Tibial nerve (tissue), 4 donors: ENCODE measurements at regions not wholly inside any gene's neighbourhood (a gene's known extent, or its start where the extent isn't known, plus 50 kb on each side); places are given as distances from the start of the nearest gene placed in this dataset.
A peak's percentile ranks its signal among the peaks of the same experiment; 100 is the strongest.

Source experiments
- DNase-seq, 2 donors: peaks; one replicate each; pipeline ENCODE4 v3.0.0-alpha.2; 2019; ENCODE audit warnings: low spot score in 2 of 2
- H3K27ac ChIP-seq, 4 donors: fragments of 200-600 bp; sonication (generic) in 3 of 4; one replicate each; pipeline ENCODE4 v1.5.1; 2017 to 2019; ENCODE audit warnings: mild to moderate bottlenecking in 1 of 4
- H3K27me3 ChIP-seq, 2 donors: fragments of 200-600 bp; sonication (generic) in 1 of 2; one replicate each; pipeline versions ENCODE4 v1.5.1 to v1.6.0; 2017 to 2019
- H3K36me3 ChIP-seq, 3 donors: fragments of 200-600 bp; sonication (generic); one replicate each; pipeline ENCODE4 v1.5.1; 2018 to 2019
- H3K4me1 ChIP-seq, 4 donors: fragments of 200-600 bp; sonication (generic) in 3 of 4; one replicate each; pipeline ENCODE4 v1.5.1; 2017 to 2019
- H3K4me3 ChIP-seq, 4 donors: fragments of 200-600 bp; sonication (generic) in 3 of 4; one replicate each; pipeline ENCODE4 v1.5.1; 2017 to 2019; ENCODE audit warnings: mild to moderate bottlenecking in 1 of 4, moderate library complexity in 1 of 4
- H3K9me3 ChIP-seq, 4 donors: fragments of 200-600 bp; sonication (generic) in 3 of 4; one replicate each; pipeline ENCODE4 v1.5.1; 2017 to 2019
- CTCF ChIP-seq, 5 experiments: fragments of 200-600 bp in 3 of 5; fragments of 450-650 bp in 2 of 5; sonication (generic) in 3 of 5; IDR thresholded peaks; one replicate each; pipeline ENCODE4 v1.5.1; 2016 to 2019; ENCODE audit warnings: antibody characterized with exemption in 5 of 5, mild to moderate bottlenecking in 3 of 5, moderate library complexity in 2 of 5
- EP300 ChIP-seq, 2 donors: sonication (generic); formaldehyde crosslinking; IDR thresholded peaks; one replicate each; pipeline ENCODE4 v1.6.1; 2017; ENCODE audit warnings: antibody characterized with exemption in 2 of 2, mild to moderate bottlenecking in 1 of 2
- POLR2A ChIP-seq, 2 donors: fragments of 450-650 bp; IDR thresholded peaks; one replicate each; pipeline ENCODE4 v1.6.1; 2017; ENCODE audit warnings: antibody characterized with exemption in 2 of 2, mild to moderate bottlenecking in 2 of 2, moderate library complexity in 2 of 2
- WGBS, 2 donors: methylation state at CpG; one replicate each; pipeline ENCODE4 v1.1.5; 2018; 5-methylcytosine and 5-hydroxymethylcytosine counted together

- 75 to 83% methylated on average over 9 of the region's 9 CpGs for WGBS, 2 donors
- H3K9me3 ChIP-seq: no peaks in the 10 kb centered on the region
- H3K27me3 ChIP-seq: no peaks in the 10 kb centered on the region
- H3K27ac ChIP-seq: no peak overlapping the region
- DNase-seq: no peak
- no peaks in the 10 kb centered on the region for H3K4me1 ChIP-seq
- no peak overlapping the region for H3K4me3 ChIP-seq
- TF ChIP-seq POLR2A (IDR thresholded peaks at IDR 0.05) (no peak), EP300 (IDR thresholded peaks at IDR 0.05) (no peak)
- no peaks in the 10 kb centered on the region for H3K36me3 ChIP-seq
Observed at GRCh38 chr10:6321880-6322279, 119.1 kb downstream of the PFKFB3 start.

GRCh38 chr10:6322805-6323204, 120.1 kb downstream of the PFKFB3 start:
- Histone ChIP-seq H3K27ac (no peak overlapping the region), H3K27me3 (no peaks in the 10 kb centered on the region), H3K9me3 (no peaks in the 10 kb centered on the region), H3K4me3 (no peak overlapping the region), H3K36me3 (peaks cover 0 to under 1% (median 0%) of the 10 kb centered on the region in 3 donors), H3K4me1 (peaks cover 0 to 5% (median 0%) of the 10 kb centered on the region in 4 donors)
- TF ChIP-seq EP300 (IDR thresholded peaks at IDR 0.05): no peak
- no peak for TF ChIP-seq CTCF (IDR thresholded peaks at IDR 0.05)
- no peak for TF ChIP-seq POLR2A (IDR thresholded peaks at IDR 0.05)
- WGBS, 2 donors: 94 to 96% methylated on average over 3 of the region's 3 CpGs
- no peak for DNase-seq

GRCh38 chr10:6327961-6328698, 125.4 kb downstream of the PFKFB3 start:
- no peak for DNase-seq
- Histone ChIP-seq H3K27ac (peak overlapping the region in 1 of 4 donors; percentile 7), H3K9me3 (no peaks in the 10 kb centered on the region), H3K36me3 (peaks cover 0 to 11% (median 0%) of the 10 kb centered on the region in 3 donors), H3K27me3 (no peaks in the 10 kb centered on the region), H3K4me1 (peaks cover 0 to 10% (median 0%) of the 10 kb centered on the region in 4 donors), H3K4me3 (no peak overlapping the region)
- TF ChIP-seq POLR2A (IDR thresholded peaks at IDR 0.05): no peak
- TF ChIP-seq CTCF (IDR thresholded peaks at IDR 0.05): no peak
- no peak for TF ChIP-seq EP300 (IDR thresholded peaks at IDR 0.05)
- WGBS, 2 donors: 83 to 86% methylated on average over 10 of the region's 10 CpGs

- no peaks in the 10 kb centered on the region for H3K27me3 ChIP-seq
- H3K36me3 ChIP-seq: peaks cover 0 to 18% (median 0%) of the 10 kb centered on the region in 3 donors
- peak overlapping the region in 1 of 4 donors; percentile 7 for H3K27ac ChIP-seq
- DNase-seq: no peak
- H3K4me3 ChIP-seq: no peak overlapping the region
- no peaks in the 10 kb centered on the region for H3K9me3 ChIP-seq
- peaks cover 0 to 10% (median 0%) of the 10 kb centered on the region in 4 donors for H3K4me1 ChIP-seq
- WGBS, 2 donors: 70 to 87% methylated on average over 9 to 11 of the region's 11 CpGs
- TF ChIP-seq POLR2A (IDR thresholded peaks at IDR 0.05): no peak
- no peak for TF ChIP-seq EP300 (IDR thresholded peaks at IDR 0.05)
- no peak for TF ChIP-seq CTCF (IDR thresholded peaks at IDR 0.05)
Observed at GRCh38 chr10:6328699-6329423, 126.1 kb downstream of the PFKFB3 start.

GRCh38 chr10:6333086-6333485, 130.4 kb downstream of the PFKFB3 start:
- TF ChIP-seq CTCF (IDR thresholded peaks at IDR 0.05) (no peak), EP300 (IDR thresholded peaks at IDR 0.05) (no peak), POLR2A (IDR thresholded peaks at IDR 0.05) (no peak)
- no peak for DNase-seq
- Histone ChIP-seq H3K36me3 (peaks cover 0 to 15% (median 0%) of the 10 kb centered on the region in 3 donors), H3K9me3 (no peaks in the 10 kb centered on the region), H3K4me3 (no peak overlapping the region), H3K4me1 (peaks cover 0 to 3% (median 0%) of the 10 kb centered on the region in 4 donors), H3K27ac (no peak overlapping the region), H3K27me3 (no peaks in the 10 kb centered on the region)
- 89 to 94% methylated on average over 4 of the region's 4 CpGs for WGBS, 2 donors
